Stimulated activated CD4-positive, alpha-beta T cell treated with anti-CD3 and anti-CD28 coated beads, TNF-alpha, amount 100 ng/mL, for 4 hours (primary cell): ENCODE measurements at regions not wholly inside any gene's neighbourhood (a gene's known extent, or its start where the extent isn't known, plus 50 kb on each side); places are given as distances from the start of the nearest gene placed in this dataset.
"Not testable (repeated sequence)": the region's sequence is repeated elsewhere in the genome, so short reads cannot be mapped to it uniquely, and the experiment has no call there.

Experiments
- DNase-seq, 3 experiments: peaks; one replicate each; pipeline ENCODE4 v3.0.0-alpha.2; 2020; ENCODE audit warnings: low read depth in 3 of 3

DNA sequence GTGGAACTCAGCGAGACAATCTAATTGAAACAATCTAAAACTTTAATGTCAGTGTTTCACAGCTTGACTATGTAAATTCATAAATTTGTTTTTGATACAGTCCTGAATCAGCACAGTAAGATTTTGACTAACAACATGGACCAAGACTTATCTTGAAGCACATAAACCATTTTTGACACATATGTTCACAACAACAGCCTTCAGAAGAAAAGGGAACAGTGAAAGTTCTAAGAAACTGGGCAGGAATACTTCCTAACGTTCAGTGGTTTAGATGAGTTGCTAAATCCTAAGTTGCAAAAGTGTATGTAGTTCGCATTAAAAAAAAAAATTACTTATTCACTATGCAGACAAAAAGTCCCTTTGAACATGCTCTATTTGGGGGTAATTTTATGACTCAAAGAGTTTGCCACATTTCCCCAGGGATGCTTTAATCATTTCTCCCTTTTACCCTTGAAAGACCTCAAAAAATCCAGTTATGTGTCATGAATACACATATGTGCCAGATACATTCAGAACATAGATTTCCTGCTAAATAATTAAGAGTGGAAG is 120.2 kb downstream of the MRPL39 start:
- DNase-seq: no peak

DNA sequence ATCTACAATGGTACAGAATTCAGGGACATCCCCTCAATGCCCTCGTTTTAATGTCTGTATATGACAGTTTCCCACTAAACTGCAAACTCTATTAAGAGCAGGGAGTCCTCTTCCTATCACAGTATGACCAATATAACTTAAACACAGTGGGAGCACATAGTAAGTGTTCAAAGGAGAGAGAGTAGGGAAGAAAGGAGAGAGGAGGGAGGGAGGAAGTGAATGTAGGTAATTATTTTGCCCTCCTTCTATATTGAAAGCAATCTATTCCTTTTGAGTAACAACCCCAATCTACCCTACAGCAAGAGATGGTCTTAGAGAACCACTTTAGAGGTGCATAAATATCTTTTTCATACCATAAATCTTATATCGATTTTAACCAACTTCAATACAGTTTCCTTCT is 121.4 kb downstream of the MRPL39 start:
- no peak for DNase-seq

- no peak for DNase-seq
These were observed 139.4 kb downstream of the MRPL39 start for GRCh38 chr21:25467896-25468295.

GRCh38 chr21:25467071-25467470 is 140.2 kb downstream of the MRPL39 start:
- DNase-seq: not testable (repeated sequence)

DNA sequence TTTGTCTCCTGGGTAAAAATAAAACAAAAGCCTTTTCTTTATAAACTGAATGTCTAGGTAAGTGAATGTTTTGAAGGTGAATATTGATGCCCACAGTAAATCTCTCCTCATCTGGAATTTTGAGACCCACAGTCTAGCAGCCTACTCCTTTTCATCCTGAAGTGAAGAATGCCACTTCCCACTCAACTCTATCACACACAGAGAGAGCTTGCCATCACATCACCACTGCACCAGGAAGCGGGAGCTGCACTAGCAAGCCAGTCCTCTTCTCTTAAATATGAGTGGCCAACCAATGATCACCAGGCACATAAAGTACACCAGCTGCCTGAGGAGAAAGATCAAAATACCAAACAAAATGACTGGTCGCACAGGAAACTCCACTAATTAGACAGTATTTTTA is 140.8 kb downstream of the MRPL39 start:
- DNase-seq: no peak

DNA sequence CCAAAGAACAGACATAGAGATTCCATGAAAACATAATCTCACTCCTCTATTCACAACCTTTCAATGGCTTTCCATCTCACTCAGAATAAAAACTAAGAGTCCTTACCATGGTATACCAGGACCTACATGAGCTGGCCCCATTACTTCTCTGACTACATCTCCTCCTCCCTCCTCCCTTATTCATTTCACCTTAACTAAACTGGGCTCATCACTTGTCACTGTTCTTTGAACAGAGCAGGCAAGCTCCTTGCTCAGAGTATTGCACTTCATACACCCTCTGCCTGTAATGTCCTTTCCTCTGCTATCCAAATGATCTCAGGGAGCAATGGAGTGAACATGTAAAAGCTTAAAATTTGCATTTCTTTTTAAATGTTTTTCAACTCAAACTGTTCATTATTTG is 142.0 kb downstream of the MRPL39 start:
- DNase-seq: no peak

DNA sequence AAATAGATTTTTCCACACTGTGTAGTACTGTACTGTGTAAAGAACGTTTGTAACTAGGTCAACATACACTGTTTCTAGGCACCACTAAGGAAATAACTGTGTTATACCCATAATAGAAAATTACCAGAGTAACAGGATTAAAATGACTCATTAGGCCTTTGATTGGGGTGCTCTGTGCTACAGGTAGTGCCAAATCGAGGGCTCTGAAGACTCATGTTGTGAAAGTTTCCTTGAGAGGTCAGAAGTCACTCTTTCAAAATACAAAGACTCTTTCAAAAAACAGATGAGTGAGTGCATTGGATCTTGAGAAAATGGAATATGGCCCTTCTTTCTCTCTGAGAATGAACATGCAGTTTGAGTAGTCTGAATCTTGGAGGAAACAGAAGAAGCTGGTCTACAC is 143.0 kb downstream of the MRPL39 start:
- DNase-seq: no peak

DNA sequence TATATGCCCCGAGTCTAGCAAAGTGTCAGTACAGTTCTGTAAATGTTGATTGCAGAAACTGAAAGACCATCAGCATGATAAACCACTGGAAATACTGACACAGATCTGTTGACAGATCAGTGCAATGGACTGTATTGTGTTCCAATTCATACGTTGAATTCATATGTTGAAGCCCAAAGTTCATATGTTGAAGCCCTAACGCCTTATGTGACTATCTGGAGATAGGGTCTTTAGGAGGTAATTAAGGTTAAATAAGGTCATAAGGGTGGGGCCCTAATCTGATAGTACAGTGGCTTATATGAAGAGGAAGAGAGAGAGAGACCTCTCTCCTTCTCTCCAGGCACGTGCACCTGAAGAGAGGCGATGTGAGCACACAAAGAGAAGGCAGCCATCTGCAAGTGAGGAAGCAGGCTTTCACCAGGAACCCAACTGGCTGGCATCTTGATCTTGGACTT is 144.7 kb downstream of the MRPL39 start:
- no peak for DNase-seq

- no peak for DNase-seq
These were observed 145.6 kb downstream of the MRPL39 start for GRCh38 chr21:25461725-25462124.

- DNase-seq: no peak
These were observed 147.3 kb downstream of the MRPL39 start for GRCh38 chr21:25459993-25460392.

- DNase-seq: no peak
These were observed 147.9 kb downstream of the MRPL39 start for GRCh38 chr21:25459365-25459764.

GRCh38 chr21:25458484-25458883 is 148.8 kb downstream of the MRPL39 start:
- DNase-seq: no peak

- no peak for DNase-seq
These were observed 149.3 kb downstream of the MRPL39 start for GRCh38 chr21:25457946-25458345.

GRCh38 chr21:25457411-25457810 is 149.9 kb downstream of the MRPL39 start:
- DNase-seq: no peak

DNA sequence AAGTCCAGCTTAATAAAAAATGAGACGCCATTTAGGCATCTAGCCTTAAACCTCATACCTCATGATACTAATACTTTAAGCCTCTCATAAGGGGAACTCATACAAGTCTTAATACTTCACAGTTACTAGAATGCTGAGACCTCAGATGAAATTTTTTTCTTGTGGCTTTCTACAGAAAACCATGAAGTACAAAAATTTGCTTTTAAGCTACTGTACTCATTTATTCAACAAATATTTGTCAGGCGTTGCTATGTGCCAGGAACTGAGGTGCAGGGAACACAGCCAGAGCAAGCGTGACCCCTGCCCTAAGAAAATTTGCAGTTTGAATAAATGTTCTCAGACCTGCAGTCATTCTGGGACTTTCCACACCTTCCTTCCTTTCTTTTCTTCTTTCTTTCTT is 150.6 kb downstream of the MRPL39 start:
- no peak for DNase-seq

GRCh38 chr21:25453524-25453923 is 153.8 kb downstream of the MRPL39 start:
- no peak for DNase-seq

- no peak for DNase-seq
These were observed 157.3 kb downstream of the MRPL39 start for GRCh38 chr21:25449950-25450349.

DNA sequence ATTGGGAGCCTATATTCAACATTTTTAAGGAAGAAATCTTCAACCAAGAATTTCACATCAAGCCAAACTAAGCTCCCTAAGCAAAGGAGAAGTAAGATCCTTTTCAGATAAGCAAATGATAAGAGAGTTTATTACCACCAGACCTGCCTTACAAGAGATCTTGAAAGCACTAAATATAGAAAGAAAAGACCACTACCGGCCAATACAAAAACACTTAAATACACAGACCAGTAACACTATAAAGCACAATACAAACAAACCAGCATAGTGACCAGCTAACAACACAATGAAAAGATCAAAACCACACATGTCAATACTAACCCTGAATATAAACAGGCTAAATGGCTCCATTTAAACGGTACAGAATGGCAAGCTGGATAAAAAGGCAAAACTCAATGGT is 165.4 kb downstream of the MRPL39 start:
- no peak for DNase-seq

DNA sequence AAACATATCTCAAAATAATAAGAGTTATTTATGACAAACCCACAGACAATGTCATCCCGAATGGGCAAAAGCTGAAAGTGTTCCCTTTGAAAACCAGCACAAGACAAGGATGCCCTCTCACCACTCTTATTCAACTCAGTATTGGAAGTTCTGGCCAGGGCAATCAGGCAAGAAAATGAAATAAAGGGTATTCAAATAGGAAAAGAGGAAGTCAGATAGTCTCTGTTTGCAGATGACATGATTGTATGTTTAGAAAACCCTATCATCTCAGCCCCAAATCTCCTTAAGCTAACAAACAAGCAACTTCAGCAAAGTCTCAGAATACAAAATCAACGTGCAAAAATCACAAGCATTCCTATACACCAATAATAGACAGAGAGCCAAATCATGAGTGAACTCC is 169.8 kb downstream of the MRPL39 start:
- DNase-seq: not testable (repeated sequence)

DNA sequence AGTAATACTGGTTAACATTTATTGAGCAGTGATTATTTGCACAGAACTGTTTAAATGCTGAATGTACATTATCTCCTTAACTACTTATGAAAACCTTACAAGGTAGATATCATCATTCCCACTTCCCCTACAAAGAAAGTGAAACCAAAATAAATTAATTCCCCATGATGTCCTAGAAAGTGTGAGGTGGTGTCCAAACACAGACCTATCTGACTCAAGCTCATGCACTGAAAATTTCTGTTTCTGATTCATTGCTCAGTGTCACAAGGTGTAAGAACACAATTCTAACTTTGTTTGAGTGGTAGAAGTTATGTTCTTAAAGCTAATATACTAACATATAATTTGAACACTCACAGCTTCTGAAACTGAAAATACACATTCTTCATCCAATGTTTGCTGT is 178.7 kb downstream of the MRPL39 start:
- no peak for DNase-seq

DNA sequence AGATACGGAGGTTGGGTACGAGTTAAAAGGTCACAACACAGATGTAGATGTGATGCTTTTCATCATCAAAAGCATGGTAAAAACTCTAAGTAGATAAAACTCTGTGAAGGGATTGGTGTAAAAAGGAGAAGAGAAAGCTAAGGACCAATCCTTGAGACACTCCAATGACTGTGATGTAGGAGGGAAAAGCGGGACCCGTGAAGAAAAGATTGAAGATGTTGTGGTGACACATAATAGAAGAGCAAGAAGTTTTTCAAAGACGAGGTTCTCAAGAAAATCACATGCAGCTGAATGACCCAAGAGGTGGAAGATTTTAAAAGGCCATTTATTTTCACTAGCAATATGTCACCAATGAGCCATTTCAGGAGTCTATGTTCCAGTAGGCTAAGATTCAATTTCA is 179.5 kb downstream of the MRPL39 start:
- no peak for DNase-seq

DNA sequence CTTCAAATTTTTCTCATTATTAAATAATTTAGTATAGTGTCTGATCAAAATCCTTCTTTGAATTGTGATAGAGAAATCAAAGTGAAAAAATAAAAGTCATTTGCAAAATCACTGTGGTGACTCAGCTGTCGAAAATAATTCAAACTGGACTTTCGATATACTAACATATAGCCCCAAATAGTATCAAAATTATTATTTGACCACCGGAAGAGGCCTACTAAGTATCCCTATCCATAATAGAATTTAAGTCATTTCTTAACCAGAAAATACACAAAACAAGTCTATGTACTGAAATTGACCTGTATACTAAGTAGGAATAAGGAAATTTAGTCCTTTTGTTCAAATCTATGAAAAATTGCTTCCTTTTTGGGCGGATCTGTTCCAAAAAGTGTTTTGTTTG is 180.7 kb downstream of the MRPL39 start:
- DNase-seq: no peak

GRCh38 chr21:25425156-25425555 is 182.1 kb downstream of the MRPL39 start:
- no peak for DNase-seq

DNA sequence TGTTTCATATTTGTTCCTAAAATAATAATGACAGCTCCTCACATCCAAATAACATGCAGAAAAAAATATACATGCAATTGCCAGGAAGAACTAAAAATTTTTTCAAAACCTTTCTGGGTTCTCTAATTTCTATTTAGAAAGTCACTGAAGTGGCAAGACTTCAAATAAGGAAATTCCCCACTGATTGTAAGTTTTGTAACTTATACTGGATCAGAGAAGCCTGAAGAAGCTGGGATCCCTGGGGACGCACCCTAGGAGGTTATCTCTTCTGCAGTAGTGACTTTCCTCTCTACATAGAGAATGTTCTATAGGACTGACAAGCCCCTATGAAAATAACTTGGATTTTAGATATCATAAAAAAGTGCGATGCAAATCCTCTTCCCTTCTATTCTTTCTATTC is 182.6 kb downstream of the MRPL39 start:
- no peak for DNase-seq

DNA sequence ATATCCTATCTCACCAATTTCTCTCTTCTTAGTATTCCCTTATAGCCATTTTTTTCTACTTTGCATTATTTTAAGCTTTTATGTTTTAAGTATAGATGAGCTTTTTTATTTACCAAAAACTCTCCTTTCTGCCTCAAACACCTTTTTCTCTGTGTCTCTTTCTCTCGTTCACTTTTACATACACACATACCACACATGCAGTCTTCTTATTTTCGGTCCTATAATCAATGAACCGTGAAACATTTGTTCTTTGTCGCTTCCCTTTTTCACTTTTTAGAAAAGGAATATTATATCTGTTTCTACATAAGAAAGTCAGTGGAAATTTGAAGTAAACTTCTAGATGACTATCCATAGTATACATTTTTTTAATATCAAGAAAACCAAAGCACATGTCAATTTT is 183.2 kb downstream of the MRPL39 start:
- no peak for DNase-seq
